HG03354 (cell line): ENCODE measurements at regions not wholly inside any gene's neighbourhood (a gene's known extent, or its start where the extent isn't known, plus 50 kb on each side); places are given as distances from the start of the nearest gene placed in this dataset.

ENCODE experiments used
- ATAC-seq: cut with Tn5 transposase; IDR thresholded peaks from one replicate; pipeline ENCODE4 v1.9.1; 2021; ENCODE audit warnings: mild to moderate bottlenecking; ENCODE audit not compliant: unreplicated experiment, poor library complexity, severe bottlenecking

DNA sequence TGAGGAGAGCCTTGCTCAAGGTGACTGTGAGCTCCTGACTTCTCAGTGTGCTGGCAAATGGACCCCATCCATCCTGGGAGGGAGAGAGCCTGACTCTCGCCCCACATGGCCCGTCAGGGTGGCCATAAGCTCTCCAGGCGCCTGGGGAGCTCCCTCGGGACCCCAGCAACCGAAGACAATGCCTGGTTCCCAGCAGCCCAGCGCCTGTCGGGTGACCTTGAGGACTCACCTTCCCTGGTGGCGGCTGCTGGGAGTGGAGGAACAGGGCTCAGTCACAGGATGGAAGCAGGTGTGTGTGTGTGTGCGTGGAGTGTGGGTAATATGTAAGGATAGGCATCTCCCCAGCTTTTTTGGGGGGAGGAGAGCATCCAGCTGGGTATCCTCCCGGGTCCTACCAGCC, 190.3 kb downstream of the MELK start:
- ATAC-seq, result no peak

GRCh38 chr9:36763778-36764177, 191.1 kb downstream of the MELK start:
- no peak for ATAC-seq

- no peak for ATAC-seq
Observed at GRCh38 chr9:36764364-36765076, 191.8 kb downstream of the MELK start.

- ATAC-seq, result no peak
Observed at GRCh38 chr9:36765077-36765390, 192.3 kb downstream of the MELK start.

DNA sequence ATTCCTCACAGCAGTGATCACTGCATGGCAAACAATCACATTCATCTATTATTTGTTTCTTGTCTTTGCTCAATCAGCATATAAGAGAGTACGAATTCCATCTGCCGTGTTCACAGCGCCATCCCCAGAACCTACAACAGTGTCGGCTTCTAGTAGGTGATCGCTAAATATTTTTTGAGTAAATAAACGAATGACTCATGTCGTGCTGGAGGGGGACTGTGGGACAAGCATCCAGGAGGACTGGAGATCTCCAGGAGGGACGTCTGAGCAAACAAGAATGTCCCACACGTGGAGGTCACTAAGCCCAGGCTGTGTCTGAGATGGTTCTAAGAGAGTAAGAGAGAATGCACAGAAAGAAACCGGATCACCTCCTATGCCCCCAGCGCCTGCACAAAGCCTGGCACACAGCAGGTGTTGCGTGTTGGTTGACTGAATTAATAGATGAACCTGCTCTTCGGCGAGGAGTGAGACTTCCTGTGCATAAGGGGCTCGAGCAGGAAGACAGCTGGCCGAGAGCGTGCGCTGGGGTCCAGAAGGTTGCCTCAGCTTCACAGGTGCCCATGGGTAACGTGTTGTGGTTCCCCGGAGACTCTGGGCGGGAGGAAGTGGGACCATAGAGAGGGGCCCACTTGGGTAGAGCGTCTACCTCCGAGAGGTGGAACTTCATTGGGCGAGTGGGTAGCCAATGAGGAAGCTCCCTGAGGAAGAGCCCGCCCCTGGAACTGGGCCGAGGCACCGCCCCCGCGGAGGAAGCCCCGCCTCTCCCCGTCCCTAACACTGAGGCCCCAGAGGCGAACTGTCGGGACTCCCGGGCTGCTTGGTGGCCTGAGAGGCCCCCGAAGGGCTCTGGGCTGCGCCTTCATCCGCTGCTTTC, 193.0 kb downstream of the MELK start:
- peak; percentile 97 for ATAC-seq

DNA sequence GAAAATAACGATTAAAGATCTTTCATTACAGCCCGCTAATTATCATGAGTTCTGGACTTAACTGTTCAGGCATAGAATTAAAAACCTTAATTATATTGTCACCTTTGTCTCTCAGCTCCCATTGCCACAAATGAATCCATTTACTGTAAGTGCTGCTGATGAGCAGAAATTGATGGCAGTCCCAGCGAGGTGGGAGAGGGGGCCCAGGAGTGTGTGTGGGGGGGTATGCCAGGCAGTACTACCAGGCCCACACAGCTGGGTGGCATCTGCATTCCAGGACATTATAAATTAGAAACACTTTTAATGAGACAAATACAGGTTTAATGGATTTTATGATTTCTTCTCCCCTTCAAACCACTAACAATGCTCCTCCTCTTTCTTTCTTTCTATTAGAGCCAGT, 196.0 kb downstream of the MELK start:
- ATAC-seq, result no peak

DNA sequence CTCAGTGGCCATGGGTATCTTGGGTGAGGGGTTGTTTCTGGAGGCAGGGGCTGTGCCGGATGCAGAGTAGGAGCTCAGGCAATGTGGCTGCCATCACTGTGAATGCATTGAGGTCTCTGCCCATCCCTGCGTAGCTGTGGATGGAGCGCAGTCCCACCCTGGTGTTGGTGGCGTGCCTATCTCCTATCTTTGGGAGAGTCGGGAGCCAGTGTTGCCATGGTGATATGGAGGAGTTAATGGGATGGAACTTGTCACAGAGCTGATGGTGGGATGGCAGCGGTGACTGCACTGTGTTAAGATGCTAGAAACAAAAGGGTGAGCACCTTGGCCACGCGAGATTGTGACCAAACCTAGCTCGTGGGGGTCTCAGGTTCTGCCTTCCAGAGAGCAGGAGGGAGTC, 197.3 kb downstream of the MELK start:
- ATAC-seq, result no peak

DNA sequence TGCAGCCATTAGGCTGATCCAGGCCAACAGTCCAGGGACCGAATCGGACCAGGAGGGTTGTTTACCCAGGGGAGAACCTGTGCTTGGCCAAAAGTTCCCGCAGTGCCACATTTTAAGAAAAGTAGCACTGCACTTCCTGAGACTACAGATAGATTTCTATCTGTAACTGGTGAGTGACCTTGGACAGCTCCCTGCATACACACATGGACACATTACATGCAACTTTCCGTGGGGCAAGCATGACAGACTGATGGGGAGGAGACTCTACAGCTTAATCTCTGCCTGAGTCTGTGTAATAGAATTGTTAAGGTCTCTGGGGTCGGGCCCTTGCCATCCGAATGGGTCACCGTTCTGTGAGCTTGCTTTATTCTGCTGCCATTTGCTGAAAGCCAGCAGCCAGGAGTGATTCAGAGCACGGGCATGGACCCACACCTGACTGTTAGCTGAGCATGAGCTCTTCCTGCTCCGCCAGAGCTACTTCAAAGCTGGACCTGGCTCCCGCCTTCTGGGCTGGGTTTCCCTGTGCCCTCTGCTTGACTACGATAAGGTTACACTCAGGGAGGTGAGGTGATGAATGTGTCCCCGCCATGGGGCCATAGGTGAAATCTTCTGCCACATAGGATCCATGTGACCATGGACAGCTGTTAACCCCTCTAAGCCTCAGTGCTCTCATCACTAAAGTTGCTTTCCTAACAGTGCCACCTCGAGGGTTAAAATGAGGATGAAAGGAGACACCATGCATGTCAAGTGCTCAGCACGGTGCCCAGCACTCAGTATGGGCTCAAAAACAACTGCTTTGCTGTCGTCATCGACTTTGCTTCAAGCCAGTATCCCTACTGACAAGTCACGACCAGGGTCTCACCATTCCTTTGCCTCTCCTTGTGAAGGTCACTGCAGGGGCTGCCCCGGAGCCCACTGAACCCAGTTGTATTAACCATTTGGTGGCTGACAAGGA, 200.0 kb downstream of the MELK start:
- ATAC-seq, result no peak

GRCh38 chr9:36778682-36779081, 206.0 kb downstream of the MELK start:
- no peak for ATAC-seq

GRCh38 chr9:36779582-36779981, 206.9 kb downstream of the MELK start:
- no peak for ATAC-seq

- no peak for ATAC-seq
Observed at GRCh38 chr9:36780186-36780585, 207.5 kb downstream of the MELK start.

GRCh38 chr9:36781533-36781932, 208.8 kb downstream of the MELK start:
- ATAC-seq, result no peak
